GM18498 (cell line): ENCODE measurements at regions not wholly inside any gene's neighbourhood (a gene's known extent, or its start where the extent isn't known, plus 50 kb on each side); places are given as distances from the start of the nearest gene placed in this dataset.
"Not testable (repeated sequence)": the region's sequence is repeated elsewhere in the genome, so short reads cannot be mapped to it uniquely, and the experiment has no call there.

Experiments
- ATAC-seq: cut with Tn5 transposase; IDR thresholded peaks from one replicate; pipeline ENCODE4 v1.9.1; 2021; ENCODE audit warnings: mild to moderate bottlenecking, moderate library complexity; ENCODE audit not compliant: unreplicated experiment

- not testable (repeated sequence) for ATAC-seq
Observed at GRCh38 chr10:78444741-78445140, 411.1 kb downstream of the RPS24 start.

GRCh38 chr10:78445308-78445707 is 411.6 kb downstream of the RPS24 start:
- no peak for ATAC-seq

GRCh38 chr10:78448470-78448869 is 414.8 kb downstream of the RPS24 start:
- ATAC-seq = no peak

GRCh38 chr10:78448994-78449418 is 415.3 kb downstream of the RPS24 start:
- ATAC-seq = no peak

- ATAC-seq = no peak
Observed at GRCh38 chr10:78449554-78449953, 415.9 kb downstream of the RPS24 start.

GRCh38 chr10:78450239-78450638 is 416.6 kb downstream of the RPS24 start:
- ATAC-seq = no peak

- ATAC-seq = no peak
Observed at GRCh38 chr10:78450807-78451485, 417.3 kb downstream of the RPS24 start.

GRCh38 chr10:78451592-78451991 is 417.9 kb downstream of the RPS24 start:
- ATAC-seq = no peak

- ATAC-seq = no peak
Observed at GRCh38 chr10:78454123-78454645, 420.5 kb downstream of the RPS24 start.

- no peak for ATAC-seq
Observed at GRCh38 chr10:78455236-78455635, 421.6 kb downstream of the RPS24 start.

GRCh38 chr10:78455811-78456210 is 422.1 kb downstream of the RPS24 start:
- no peak for ATAC-seq

- ATAC-seq = no peak
Observed at GRCh38 chr10:78456649-78457400, 423.2 kb downstream of the RPS24 start.

- no peak for ATAC-seq
Observed at GRCh38 chr10:78457804-78458482, 424.3 kb downstream of the RPS24 start.

- no peak for ATAC-seq
Observed at GRCh38 chr10:78458983-78459638, 425.4 kb downstream of the RPS24 start.

GRCh38 chr10:78459639-78460037 is 426.0 kb downstream of the RPS24 start:
- no peak for ATAC-seq

- ATAC-seq = no peak
Observed at GRCh38 chr10:78460204-78460603, 426.5 kb downstream of the RPS24 start.

- no peak for ATAC-seq
Observed at GRCh38 chr10:78461333-78461732, 427.7 kb downstream of the RPS24 start.

GRCh38 chr10:78462176-78462575 is 428.5 kb downstream of the RPS24 start:
- no peak for ATAC-seq

GRCh38 chr10:78462726-78463228 is 429.1 kb downstream of the RPS24 start:
- ATAC-seq = no peak

GRCh38 chr10:78464118-78464855 is 430.6 kb downstream of the RPS24 start:
- no peak for ATAC-seq
